ENCODE measurements at regions not wholly inside any gene's neighbourhood (a gene's known extent, or its start where the extent isn't known, plus 50 kb on each side); places are given as distances from the start of the nearest gene placed in this dataset.

- FAIRE-seq: no peak
Measured at GRCh38 chr3:117691526-117691925, 981.9 kb downstream of the TUSC7 start.

GRCh38 chr3:117692416-117692995, 982.9 kb downstream of the TUSC7 start:
- no peak for FAIRE-seq

GRCh38 chr3:117695321-117695720, 985.7 kb downstream of the TUSC7 start:
- no peak for FAIRE-seq

- FAIRE-seq: no peak
Measured at GRCh38 chr3:117695871-117696645, 986.5 kb downstream of the TUSC7 start.

GRCh38 chr3:117696851-117697407, 987.4 kb downstream of the TUSC7 start:
- FAIRE-seq: no peak

GRCh38 chr3:117699058-117699457, 989.5 kb downstream of the TUSC7 start:
- no peak for FAIRE-seq

- no peak for FAIRE-seq
Measured at GRCh38 chr3:117700573-117701360, 991.2 kb downstream of the TUSC7 start.

- no peak for FAIRE-seq
Measured at GRCh38 chr3:117705011-117705410, 995.4 kb downstream of the TUSC7 start.

- no peak for FAIRE-seq
Measured at GRCh38 chr3:117706037-117706436, 996.5 kb downstream of the TUSC7 start.

GRCh38 chr3:117706756-117707155, 997.2 kb downstream of the TUSC7 start:
- FAIRE-seq: no peak

GRCh38 chr3:117708601-117709000, 999.0 kb downstream of the TUSC7 start:
- no peak for FAIRE-seq

GRCh38 chr3:117709108-117709507, 999.5 kb downstream of the TUSC7 start:
- no peak for FAIRE-seq

- FAIRE-seq: no peak
Measured at GRCh38 chr3:117710501-117710900, 1000.9 kb downstream of the TUSC7 start.

GRCh38 chr3:117719316-117719926, 1009.8 kb downstream of the TUSC7 start:
- FAIRE-seq: no peak

GRCh38 chr3:117721866-117722265, 1012.3 kb downstream of the TUSC7 start:
- FAIRE-seq: no peak

- FAIRE-seq: no peak
Measured at GRCh38 chr3:117722856-117723255, 1013.3 kb downstream of the TUSC7 start.

- FAIRE-seq: no peak
Measured at GRCh38 chr3:117723825-117724224, 1014.2 kb downstream of the TUSC7 start.

- no peak for FAIRE-seq
Measured at GRCh38 chr3:117725314-117725713, 1015.7 kb downstream of the TUSC7 start.

- no peak for FAIRE-seq
Measured at GRCh38 chr3:117726776-117727175, 1017.2 kb downstream of the TUSC7 start.

- FAIRE-seq: no peak
Measured at GRCh38 chr3:117728226-117728625, 1018.6 kb downstream of the TUSC7 start.

GRCh38 chr3:117734496-117734895, 1024.9 kb downstream of the TUSC7 start:
- FAIRE-seq: no peak

- FAIRE-seq: no peak
Measured at GRCh38 chr3:117735481-117736101, 1026.0 kb downstream of the TUSC7 start.

Measured in colon (tissue), 2 donors.